Jurkat, Clone E6-1 (cell line): ENCODE measurements at regions not wholly inside any gene's neighbourhood (a gene's known extent, or its start where the extent isn't known, plus 50 kb on each side); places are given as distances from the start of the nearest gene placed in this dataset.

Experiments
- DNase-seq: peaks from one replicate; pipeline ENCODE4 v3.0.0-alpha.2; 2011; ENCODE audit warnings: low read depth, low spot score
- H3K4me3 ChIP-seq: 2 replicates; pipeline ENCODE4 v1.5.1; 2011; ENCODE audit warnings: mild to moderate bottlenecking, low read length, control low read depth, moderate library complexity

DNA sequence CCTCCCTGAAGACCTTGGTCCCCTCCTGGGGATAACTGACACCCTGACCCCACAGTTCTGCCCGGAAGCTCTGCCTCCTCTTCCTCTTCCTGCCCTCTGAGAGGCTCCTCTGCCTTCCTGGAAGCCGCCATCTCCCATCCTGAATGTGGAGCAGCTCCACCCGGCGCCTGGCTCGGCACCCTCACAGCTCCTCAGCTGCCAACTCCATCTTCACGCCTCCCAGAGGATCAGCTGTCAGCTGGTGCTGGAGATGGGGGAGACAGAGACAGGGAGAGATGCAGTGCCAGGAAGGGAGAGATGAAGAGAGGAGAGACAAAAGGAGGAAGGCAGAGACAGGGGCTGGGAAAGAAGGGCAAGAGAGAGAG lies 210.4 kb upstream of the CSF3R start:
- DNase-seq = no peak
- no peak overlapping the region for H3K4me3 ChIP-seq

DNA sequence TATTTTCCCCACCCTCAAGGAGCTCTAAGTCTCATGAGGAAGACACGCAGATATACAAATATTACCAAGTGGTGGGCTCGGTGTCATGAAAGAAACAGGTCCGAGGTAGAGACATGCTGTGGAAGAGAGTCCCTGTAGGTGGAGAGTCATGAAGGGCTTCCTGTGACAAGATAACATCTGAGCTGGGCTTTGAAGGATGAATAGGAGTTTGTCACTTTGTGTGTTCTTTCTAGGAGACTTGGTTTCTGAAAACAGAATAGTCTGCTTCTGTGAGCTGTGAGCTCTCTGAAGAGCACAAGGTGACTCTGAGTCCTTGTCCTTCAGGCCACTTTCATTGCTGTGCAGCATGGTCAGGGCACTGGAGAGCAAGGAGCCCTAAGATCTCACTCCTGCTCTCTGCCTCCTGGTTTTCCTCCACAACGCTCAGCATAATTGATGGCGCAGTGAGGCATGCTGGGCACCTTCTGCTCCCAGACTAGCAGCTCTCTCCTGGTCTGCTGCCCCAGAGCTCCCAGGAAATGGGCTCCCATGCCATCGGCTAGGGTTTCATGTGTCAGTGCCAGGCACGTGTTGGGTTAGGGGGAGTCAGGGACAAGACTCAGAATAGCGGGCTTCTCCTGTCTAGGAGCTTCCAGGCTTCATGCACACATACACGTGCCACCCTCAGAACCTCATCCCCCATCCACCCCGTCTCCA lies 209.9 kb upstream of the CSF3R start:
- DNase-seq = peak; percentile 3
- no peak overlapping the region for H3K4me3 ChIP-seq

GRCh38 chr1:36691374-36691773 lies 208.7 kb upstream of the CSF3R start:
- no peak for DNase-seq
- H3K4me3 ChIP-seq = no peak overlapping the region

- H3K4me3 ChIP-seq = no peak overlapping the region
- no peak for DNase-seq
Measured at GRCh38 chr1:36689992-36690391, 207.3 kb upstream of the CSF3R start.

DNA sequence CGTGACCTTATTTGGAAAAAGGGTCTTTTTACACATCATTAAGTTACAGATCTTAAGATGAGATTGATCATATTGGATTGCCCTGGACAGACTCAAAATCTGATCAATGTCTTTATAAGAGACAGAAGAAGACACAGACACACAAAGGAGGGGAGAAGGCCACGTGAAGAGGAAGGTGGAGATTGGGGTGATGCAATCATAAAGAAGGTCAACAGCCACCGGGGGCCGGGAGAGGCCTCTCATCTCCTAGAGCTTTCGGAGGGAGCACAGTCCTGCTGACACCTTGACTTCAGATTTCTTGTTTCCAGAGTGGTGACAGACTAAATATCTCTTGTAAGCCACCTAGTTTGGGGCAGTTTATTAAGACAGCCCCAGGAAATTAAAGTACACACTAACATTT lies 204.6 kb upstream of the CSF3R start:
- no peak overlapping the region for H3K4me3 ChIP-seq
- no peak for DNase-seq

GRCh38 chr1:36675931-36676562 lies 193.3 kb upstream of the CSF3R start:
- H3K4me3 ChIP-seq = no peak overlapping the region
- no peak for DNase-seq

GRCh38 chr1:36675106-36675505 lies 192.4 kb upstream of the CSF3R start:
- H3K4me3 ChIP-seq = no peak overlapping the region
- no peak for DNase-seq

- H3K4me3 ChIP-seq = no peak overlapping the region
- no peak for DNase-seq
Measured at GRCh38 chr1:36673202-36673601, 190.5 kb upstream of the CSF3R start.

- DNase-seq = no peak
- H3K4me3 ChIP-seq = no peak overlapping the region
Measured at GRCh38 chr1:36669262-36669661, 186.5 kb upstream of the CSF3R start.

GRCh38 chr1:36667836-36668235 lies 185.1 kb upstream of the CSF3R start:
- no peak for DNase-seq
- no peak overlapping the region for H3K4me3 ChIP-seq

- H3K4me3 ChIP-seq = no peak overlapping the region
- DNase-seq = no peak
Measured at GRCh38 chr1:36667256-36667655, 184.5 kb upstream of the CSF3R start.

- no peak overlapping the region for H3K4me3 ChIP-seq
- DNase-seq = no peak
Measured at GRCh38 chr1:36665478-36666080, 182.9 kb upstream of the CSF3R start.

GRCh38 chr1:36664571-36665287 lies 182.0 kb upstream of the CSF3R start:
- no peak overlapping the region for H3K4me3 ChIP-seq
- DNase-seq = peak; percentile 74

DNA sequence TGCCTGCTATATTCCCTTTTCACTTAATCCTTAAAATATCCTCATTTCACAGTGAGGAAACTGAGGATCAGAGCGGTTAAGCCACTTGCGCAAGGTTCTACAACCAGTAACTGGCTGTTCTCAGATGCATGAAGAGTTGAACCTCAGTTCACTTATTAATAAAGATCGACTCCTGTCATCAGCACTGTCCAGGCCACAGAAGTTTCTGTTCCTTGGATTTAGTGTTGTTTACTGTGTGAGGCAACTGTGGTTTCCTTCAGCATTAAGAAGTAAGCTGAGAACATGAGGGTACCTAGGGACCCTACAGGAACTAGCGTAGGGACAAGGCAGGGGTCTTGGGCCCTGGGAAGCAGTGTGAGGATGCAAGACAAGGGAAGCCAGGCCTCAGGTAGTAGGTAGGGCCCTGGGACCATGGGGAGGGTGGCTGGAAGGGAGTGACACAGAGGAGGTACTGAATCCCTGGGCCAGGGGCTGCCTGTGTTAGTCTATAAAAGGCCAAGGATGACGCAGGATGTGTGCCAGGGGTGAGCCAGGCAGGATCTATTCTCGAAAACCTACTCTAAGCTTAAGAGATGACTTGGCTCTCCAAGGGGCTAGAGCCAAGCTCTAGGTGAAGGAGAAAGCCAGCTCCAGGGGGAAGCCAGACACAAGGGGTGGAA lies 181.2 kb upstream of the CSF3R start:
- H3K4me3 ChIP-seq = no peak overlapping the region
- DNase-seq = no peak

DNA sequence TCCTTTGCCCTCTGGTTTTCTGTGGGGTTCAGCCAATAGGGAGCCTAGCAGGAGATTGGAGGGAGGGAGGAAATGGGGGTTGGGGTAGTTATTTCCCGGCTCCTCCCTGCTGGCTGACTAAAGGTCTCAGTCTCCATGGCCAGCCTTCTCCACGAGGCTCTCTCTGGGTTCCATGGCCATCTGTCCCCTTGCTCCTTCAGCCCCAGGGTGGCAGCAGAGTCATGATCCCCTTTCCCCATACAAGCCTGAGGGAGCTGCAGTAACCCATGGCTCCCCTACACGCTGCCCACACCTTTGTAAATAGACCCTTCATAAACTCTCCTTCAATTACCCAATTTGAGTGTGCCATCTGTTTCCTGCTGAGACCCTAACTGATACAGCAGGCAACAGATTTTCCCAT lies 176.1 kb upstream of the CSF3R start:
- no peak for DNase-seq
- no peak overlapping the region for H3K4me3 ChIP-seq

GRCh38 chr1:36657826-36658225 lies 175.1 kb upstream of the CSF3R start:
- DNase-seq = no peak
- H3K4me3 ChIP-seq = no peak overlapping the region

DNA sequence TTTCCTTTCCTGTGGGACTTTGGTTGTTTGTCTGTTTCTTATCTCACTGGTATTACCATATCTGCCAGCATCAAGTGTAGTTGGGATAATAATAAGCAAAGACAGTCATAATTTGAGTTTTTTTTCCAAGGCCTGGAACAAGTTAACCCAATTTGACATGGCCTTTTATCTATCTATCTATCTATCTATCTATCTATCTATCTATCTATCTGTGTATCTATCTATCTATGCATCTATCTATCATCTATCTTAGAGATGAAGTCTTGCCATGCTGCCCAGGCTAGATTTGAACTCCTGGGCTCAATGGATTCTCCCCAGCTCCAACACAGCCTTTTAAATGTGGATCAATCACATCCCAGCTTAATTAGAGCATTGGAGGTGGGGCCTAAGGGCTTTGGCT lies 174.1 kb upstream of the CSF3R start:
- no peak overlapping the region for H3K4me3 ChIP-seq
- no peak for DNase-seq

GRCh38 chr1:36656271-36656670 lies 173.6 kb upstream of the CSF3R start:
- no peak overlapping the region for H3K4me3 ChIP-seq
- no peak for DNase-seq

DNA sequence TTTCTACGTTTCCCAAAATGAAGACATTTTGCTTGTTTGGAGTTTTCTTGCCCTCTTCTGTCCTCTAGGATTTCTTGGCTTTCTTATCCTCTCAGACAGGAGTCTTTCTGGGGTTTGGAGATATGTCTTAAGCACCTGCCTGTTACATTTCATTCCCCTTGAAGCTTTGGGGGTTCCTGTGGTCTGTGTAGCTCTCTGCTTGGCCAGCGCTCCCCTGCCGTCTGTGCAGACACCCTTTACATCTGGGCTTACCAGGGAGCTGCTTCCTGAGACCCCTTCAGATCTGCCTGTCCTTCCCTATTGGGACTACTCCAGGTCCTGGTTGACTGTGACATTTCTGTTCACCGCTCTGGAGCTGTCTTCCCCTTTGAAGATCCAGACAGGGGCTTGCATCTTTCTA lies 171.9 kb upstream of the CSF3R start:
- no peak for DNase-seq
- no peak overlapping the region for H3K4me3 ChIP-seq

DNA sequence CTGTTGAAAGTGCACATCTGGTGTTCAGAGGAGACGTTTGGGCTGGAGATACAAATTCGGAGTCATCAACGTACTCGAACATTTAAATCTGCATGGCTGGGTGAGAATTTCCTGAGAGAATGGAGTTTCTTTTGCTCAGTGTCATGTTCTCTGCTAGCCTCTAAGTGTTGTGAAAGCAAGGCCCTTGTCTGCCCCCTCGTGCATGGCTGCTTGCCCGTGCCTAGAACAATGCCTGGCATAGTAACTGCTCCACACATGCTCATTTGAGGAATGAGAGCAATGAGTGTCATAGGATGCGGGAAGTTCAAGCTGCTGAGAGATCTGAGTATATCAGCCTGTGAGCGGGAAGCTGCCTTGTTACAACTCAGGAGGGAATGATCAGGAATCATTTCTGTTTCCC lies 171.1 kb upstream of the CSF3R start:
- DNase-seq = no peak
- H3K4me3 ChIP-seq = no peak overlapping the region
